Activated effector memory CD4-positive, alpha-beta T cell treated with Interleukin-2 at 50 U/mL for 16 hours (primary cell): ENCODE measurements at regions not wholly inside any gene's neighbourhood (a gene's known extent, or its start where the extent isn't known, plus 50 kb on each side); places are given as distances from the start of the nearest gene placed in this dataset.

Experiments used
- DNase-seq: peaks from one replicate; pipeline ENCODE4 v3.0.0-alpha.2; 2020

GRCh38 chr2:217434180-217434975 is 568.4 kb downstream of the TNS1 start:
- DNase-seq = no peak

- DNase-seq = no peak
Measured at GRCh38 chr2:217433522-217433921, 569.3 kb downstream of the TNS1 start.

DNA sequence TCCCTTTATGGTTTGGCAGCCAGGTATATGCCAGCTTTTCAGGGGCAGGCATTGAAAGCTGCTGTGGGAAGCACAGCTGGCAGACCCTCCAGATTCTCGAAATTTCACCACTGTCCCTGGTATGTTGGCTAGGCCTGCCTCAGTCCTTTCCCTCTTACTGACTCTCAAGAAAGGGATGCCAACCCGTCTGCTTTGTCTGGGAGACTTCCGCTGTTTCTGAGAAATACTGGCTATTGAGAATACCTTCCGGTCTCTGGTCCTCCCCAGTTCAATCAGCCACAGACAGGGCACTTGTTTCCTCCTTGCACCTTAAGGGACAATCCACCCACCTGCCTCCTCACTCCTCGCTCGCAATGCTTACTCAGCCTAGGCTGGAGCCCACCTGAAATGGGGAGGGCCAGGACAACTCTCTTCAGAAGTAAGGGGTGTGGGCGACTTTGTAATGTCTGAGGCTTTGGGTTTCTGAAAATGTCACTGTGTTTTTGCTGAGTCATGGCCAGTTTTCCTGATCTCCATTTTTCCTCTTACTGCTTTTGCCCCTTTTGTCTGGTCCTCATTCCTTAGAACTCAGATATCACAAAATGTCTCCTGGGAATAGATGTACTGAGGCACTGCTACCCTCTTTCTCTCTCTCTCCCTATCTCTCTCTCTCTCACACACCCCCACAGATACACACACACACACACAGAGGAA is 571.1 kb downstream of the TNS1 start:
- no peak for DNase-seq

DNA sequence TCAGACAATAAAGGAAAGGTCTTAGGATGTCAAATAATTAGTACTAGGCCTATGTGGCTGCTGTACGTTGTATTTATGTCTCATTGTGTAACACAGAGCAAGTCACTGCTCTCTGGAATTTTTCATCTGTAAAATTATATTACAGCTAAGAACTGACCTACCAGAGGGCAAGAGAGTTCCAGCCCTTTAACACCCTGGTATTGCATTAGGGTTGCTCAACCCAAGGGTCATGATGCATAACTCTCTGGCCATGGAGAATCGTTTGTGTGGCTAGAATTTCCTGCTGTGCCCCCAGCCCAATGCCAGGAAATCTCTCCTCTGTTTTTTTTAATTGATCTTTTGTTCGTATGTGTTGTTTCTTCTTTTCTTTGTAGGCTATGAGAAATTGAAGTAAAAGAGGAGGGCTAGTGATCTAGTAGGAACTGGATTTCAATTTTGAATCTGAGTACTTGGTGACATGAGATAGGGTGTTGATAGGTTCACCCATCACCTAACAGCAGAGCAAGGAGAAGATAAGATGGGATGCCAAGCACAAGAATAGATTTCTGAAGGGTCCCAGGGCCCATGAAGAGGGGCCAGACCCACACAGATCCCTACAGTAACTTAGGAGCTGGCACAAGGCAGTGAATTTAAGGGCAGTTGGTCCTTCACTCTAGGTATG is 571.2 kb upstream of the TNP1 start:
- no peak for DNase-seq

- DNase-seq = no peak
Measured at GRCh38 chr2:217429981-217430500, 570.2 kb upstream of the TNP1 start.

DNA sequence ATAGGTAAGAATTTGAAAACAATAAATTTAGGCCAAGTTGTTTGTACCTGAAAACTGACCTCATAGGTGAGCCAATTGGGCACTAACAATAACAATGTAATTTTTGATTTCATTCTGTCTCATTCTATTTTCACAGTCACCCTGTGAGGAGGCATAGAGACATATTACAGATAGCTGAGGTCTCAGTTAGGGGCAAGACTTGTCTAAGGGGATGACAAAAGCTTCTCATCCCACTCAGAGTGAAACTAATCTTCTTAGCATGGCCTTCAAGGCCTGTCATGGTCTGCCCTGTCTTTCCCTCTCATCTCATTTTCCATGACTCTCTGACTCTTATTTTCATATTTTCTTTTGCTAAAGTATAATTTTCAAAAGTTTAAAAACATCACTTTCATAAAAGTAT is 562.0 kb upstream of the TNP1 start:
- DNase-seq = no peak

- no peak for DNase-seq
Measured at GRCh38 chr2:217420854-217421253, 561.0 kb upstream of the TNP1 start.

- no peak for DNase-seq
Measured at GRCh38 chr2:217419055-217419671, 559.3 kb upstream of the TNP1 start.

DNA sequence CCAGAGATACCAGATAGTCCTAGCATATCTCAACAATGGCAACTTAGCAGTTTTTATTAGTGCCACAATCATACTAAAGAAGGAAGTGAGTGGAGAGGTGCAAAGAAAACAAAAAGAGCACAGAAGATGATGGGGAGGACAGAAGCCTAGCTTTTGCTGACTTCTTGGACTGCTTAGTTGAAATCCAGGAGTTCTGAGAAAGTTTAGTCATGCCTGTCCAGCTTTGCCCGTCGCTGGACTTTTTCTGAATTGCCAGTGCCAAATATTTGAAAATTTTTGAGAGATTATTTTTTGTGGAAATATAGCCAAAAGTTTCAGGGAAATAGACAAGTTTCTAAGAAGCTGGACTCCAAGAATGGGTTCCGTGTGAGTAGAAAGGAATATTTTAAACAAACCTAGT is 558.7 kb upstream of the TNP1 start:
- no peak for DNase-seq

DNA sequence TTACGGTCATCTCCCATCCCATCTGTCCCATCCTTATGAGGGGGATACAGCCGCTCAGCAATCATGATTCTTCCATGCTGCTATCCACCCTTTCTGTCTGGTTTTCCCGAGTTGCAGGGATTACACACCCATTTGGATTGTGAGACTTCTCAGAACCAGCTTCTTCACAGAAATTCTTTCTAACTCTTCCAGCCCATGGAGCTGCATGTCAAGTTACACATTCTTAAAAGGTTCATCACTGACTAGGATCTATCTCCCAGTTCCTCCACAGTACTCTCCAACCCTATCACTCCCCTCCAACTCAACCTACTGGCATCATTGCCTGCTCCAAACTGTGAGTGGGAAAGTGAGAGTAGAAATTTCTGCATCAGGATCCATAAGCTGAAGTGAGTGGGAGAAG is 558.2 kb upstream of the TNP1 start:
- DNase-seq = no peak

GRCh38 chr2:217417536-217417935 is 557.7 kb upstream of the TNP1 start:
- DNase-seq = no peak

GRCh38 chr2:217415316-217415715 is 555.5 kb upstream of the TNP1 start:
- DNase-seq = no peak

GRCh38 chr2:217414429-217414828 is 554.6 kb upstream of the TNP1 start:
- DNase-seq = no peak

GRCh38 chr2:217413193-217413592 is 553.3 kb upstream of the TNP1 start:
- DNase-seq = no peak

DNA sequence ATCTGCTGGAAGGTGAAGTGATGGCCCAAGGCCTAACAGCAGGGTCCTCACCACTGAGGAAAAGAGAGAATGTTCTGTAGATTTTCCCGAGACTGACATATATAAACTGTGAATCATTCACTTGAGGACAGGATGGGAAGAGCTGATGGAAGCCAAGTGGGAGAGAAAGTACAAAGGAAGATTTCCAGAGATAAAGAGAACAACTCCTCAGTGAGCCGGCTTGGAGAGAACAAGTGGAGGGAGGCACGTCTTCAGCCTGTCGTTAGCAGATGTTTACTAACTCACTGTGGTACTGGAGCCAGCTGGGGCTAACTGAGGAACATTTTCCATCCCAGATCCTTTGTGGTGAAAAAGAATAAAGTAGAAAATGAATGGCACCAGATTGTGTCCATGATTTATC is 552.9 kb upstream of the TNP1 start:
- DNase-seq = no peak

DNA sequence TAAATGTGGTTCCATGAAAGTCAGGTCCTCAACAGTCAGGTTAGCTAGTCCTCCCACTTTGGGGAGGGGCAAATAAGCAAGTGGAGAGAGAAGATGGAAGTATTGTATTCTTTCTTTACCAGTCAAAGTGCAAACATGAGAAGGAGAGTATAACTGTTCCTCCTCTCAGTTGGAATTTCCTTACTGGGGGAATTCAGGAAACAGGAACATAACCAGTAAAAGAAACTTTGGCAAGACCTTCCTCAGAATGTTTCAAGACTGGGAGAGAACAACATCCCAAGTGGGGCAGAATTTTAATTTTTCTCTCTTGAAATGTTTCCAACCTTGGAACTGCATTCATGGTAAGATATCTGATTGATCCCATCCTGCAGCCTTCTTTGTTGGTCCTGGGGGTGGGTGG is 552.4 kb upstream of the TNP1 start:
- no peak for DNase-seq

- no peak for DNase-seq
Measured at GRCh38 chr2:217410681-217410960, 550.8 kb upstream of the TNP1 start.

- no peak for DNase-seq
Measured at GRCh38 chr2:217409949-217410680, 550.3 kb upstream of the TNP1 start.

DNA sequence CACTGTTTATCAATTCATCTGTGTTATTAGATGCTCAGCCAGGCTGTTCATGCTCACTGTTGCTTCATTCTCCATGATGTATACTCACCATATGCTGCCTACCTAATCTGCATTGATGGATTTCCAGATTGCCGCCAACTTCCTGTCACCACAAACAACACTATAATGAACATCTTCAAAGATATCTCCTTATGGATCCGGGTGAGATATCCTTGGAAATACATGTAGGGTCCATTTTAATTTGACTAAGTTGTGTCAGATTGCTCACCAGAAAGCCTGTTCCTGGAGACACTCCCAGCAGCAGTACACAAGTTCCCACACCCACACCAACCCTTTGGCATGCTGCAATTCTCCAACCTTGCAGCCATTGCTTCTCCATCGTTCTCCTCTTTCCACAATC is 547.5 kb upstream of the TNP1 start:
- DNase-seq = no peak

- DNase-seq = no peak
Measured at GRCh38 chr2:217404236-217404760, 544.4 kb upstream of the TNP1 start.

DNA sequence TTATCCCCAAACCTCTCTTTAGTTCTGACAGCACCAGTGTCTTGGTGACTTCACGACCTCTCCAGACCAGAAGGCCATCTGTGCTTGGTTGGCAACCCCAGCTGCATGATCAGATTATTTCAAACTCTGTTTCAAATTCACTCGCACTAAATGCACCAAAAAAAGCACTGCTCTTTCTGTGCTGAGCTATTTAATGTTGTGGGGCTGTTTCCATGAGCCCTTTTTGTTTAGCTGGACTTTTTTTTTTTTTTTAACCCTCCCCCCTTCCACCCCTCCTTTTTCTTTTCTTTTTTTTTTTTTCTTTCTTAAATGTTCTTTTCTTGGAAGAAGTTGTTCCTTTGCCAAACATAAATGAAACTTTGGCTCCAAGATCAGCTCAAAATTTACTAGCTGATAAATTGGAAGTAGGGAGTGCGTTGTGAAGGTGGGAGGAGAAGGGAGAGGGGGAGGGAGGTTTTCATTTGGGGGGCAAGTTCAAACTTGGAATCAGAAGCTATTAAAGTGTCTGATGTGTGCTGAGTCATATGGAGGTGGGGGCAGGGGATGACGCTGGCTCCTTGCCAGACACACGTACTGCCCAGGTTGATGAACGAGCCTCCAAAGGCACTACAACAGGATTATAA is 543.0 kb upstream of the TNP1 start:
- DNase-seq = no peak

- no peak for DNase-seq
Measured at GRCh38 chr2:217402144-217402543, 542.3 kb upstream of the TNP1 start.
